B cell (primary cell): ENCODE measurements at regions not wholly inside any gene's neighbourhood (a gene's known extent, or its start where the extent isn't known, plus 50 kb on each side); places are given as distances from the start of the nearest gene placed in this dataset.

Experiments used
- CTCF ChIP-seq: fragments of 200-600 bp; IDR thresholded peaks from one replicate; pipeline ENCODE4 v1.8.0; 2022; ENCODE audit warnings: antibody characterized with exemption, mild to moderate bottlenecking
- EZH2 ChIP-seq: IDR thresholded peaks from 2 replicates; pipeline ENCODE4 v1.6.1; 2012; ENCODE audit warnings: borderline replicate concordance, low read depth, mild to moderate bottlenecking, moderate library complexity, low read length; ENCODE audit not compliant: insufficient read depth, poor library complexity, severe bottlenecking

DNA sequence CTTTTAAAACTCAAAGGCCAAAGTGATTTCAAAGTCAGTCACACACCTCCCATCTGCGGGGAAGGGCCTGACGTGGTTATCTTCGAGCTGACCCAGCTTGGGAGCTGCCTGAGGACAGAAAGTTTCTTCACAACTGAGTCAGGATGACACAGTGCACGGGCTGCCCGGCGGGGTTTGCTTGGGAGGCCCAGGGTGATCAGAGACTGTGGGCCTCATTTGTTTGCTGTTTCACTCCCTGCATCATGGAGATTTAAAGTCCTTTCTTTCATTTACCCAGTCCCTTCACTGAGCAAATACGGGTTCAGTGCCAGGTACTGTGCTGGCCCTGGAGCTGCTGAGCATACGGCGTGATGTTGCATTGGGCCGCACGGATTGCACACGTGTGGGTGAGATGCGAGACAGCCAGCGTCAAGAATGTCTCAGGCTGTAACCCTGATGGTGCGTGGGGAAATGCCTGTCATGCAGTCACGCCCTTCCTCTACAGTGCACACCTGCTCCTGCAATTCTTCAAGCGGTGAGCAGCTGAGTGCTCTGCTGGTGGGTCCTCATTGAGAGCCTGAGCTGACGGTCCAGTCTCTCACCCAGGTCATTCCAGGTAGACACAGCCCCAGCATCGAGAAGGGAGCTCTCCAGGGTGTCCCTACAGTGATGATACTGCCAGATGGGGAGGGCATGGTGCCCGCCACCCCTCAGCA, 82.7 kb upstream of the PMEPA1 start:
- no peak for TF ChIP-seq CTCF
- TF ChIP-seq EZH2, result no peak
